Trophoblast cell (in vitro differentiated cells and primary cell): ENCODE measurements at regions not wholly inside any gene's neighbourhood (a gene's known extent, or its start where the extent isn't known, plus 50 kb on each side); places are given as distances from the start of the nearest gene placed in this dataset.

Experiments used
- DNase-seq, 2 donors: peaks; one replicate each; pipeline ENCODE4 v3.0.0-alpha.2; 2016
- H2AFZ ChIP-seq: 2 replicates; pipeline ENCODE4 v1.6.1; 2013; ENCODE audit warnings: low read length, moderate library complexity, mild to moderate bottlenecking; ENCODE audit not compliant: insufficient read depth, poor library complexity
- H2AK5ac ChIP-seq: 2 replicates; pipeline ENCODE4 v1.6.1; 2013; ENCODE audit warnings: mild to moderate bottlenecking, low read length
- H2BK120ac ChIP-seq: 2 replicates; pipeline ENCODE4 v1.6.1; 2013; ENCODE audit warnings: low read length, mild to moderate bottlenecking, moderate library complexity; ENCODE audit not compliant: insufficient read depth, poor library complexity
- H2BK12ac ChIP-seq: 2 replicates; pipeline ENCODE4 v1.6.1; 2013; ENCODE audit warnings: mild to moderate bottlenecking, low read length, moderate library complexity
- H2BK5ac ChIP-seq: 2 replicates; pipeline ENCODE4 v1.6.1; 2013; ENCODE audit warnings: low read length, low read depth, moderate library complexity, mild to moderate bottlenecking; ENCODE audit not compliant: poor library complexity
- H3K14ac ChIP-seq: 2 replicates; pipeline ENCODE4 v1.6.1; 2013; ENCODE audit warnings: mild to moderate bottlenecking, low read length
- H3K18ac ChIP-seq: 2 replicates; pipeline ENCODE4 v1.6.1; 2013; ENCODE audit warnings: mild to moderate bottlenecking, low read length
- H3K23ac ChIP-seq: 2 replicates; pipeline ENCODE4 v1.6.1; 2013; ENCODE audit warnings: low read length
- H3K27ac ChIP-seq: 2 replicates; pipeline ENCODE4 v1.5.1; 2013; ENCODE audit warnings: low read depth, mild to moderate bottlenecking, inconsistent platforms, low read length, moderate library complexity
- H3K27me3 ChIP-seq: 2 replicates; pipeline ENCODE4 v1.6.1; 2013; ENCODE audit warnings: inconsistent platforms, mild to moderate bottlenecking, low read length, moderate library complexity; ENCODE audit not compliant: insufficient read depth
- H3K36me3 ChIP-seq, 2 experiments: 1 replicate in 1 of 2; 2 replicates in 1 of 2; pipeline ENCODE4 v1.6.1; 2013; ENCODE audit warnings: low read length in 2 of 2, mild to moderate bottlenecking in 2 of 2, moderate library complexity in 1 of 2; ENCODE audit not compliant: insufficient read depth in 2 of 2, control insufficient read depth in 1 of 2
- H3K4ac ChIP-seq: 2 replicates; pipeline ENCODE4 v1.6.1; 2013; ENCODE audit warnings: low read depth, mild to moderate bottlenecking, low read length, moderate library complexity
- H3K4me1 ChIP-seq, 2 experiments: 1 replicate in 1 of 2; 2 replicates in 1 of 2; pipeline ENCODE4 v1.6.1; 2013; ENCODE audit warnings: low read length in 2 of 2, mild to moderate bottlenecking in 2 of 2, moderate library complexity in 1 of 2; ENCODE audit not compliant: insufficient read depth in 2 of 2, control insufficient read depth in 1 of 2
- H3K4me2 ChIP-seq: 2 replicates; pipeline ENCODE4 v1.6.1; 2013; ENCODE audit warnings: inconsistent platforms, mild to moderate bottlenecking, low read length, moderate library complexity
- H3K4me3 ChIP-seq: 2 replicates; pipeline ENCODE4 v1.5.1; 2013; ENCODE audit warnings: mild to moderate bottlenecking, low read depth, low read length, inconsistent platforms
- H3K79me1 ChIP-seq: one replicate; pipeline ENCODE4 v1.6.1; 2013; ENCODE audit warnings: low read length
- H3K79me2 ChIP-seq: 2 replicates; pipeline ENCODE4 v1.6.1; 2013; ENCODE audit warnings: low read length, mild to moderate bottlenecking; ENCODE audit not compliant: control insufficient read depth, insufficient read depth, poor library complexity
- H3K9ac ChIP-seq: 2 replicates; pipeline ENCODE4 v1.6.1; 2013; ENCODE audit warnings: mild to moderate bottlenecking, low read length
- H3K9me3 ChIP-seq: 2 replicates; pipeline ENCODE4 v1.6.1; 2013; ENCODE audit warnings: low read depth, mild to moderate bottlenecking, control low read depth, inconsistent platforms, low read length; ENCODE audit not compliant: insufficient read depth
- H4K12ac ChIP-seq: 2 replicates; pipeline ENCODE4 v1.6.1; 2013; ENCODE audit warnings: low read depth, mild to moderate bottlenecking, low read length, moderate library complexity
- H4K8ac ChIP-seq: 2 replicates; pipeline ENCODE4 v1.6.1; 2013; ENCODE audit warnings: low read depth, mild to moderate bottlenecking, low read length, moderate library complexity
- H4K91ac ChIP-seq: one replicate; pipeline ENCODE4 v1.6.1; 2013; ENCODE audit warnings: low read depth, mild to moderate bottlenecking, low read length, moderate library complexity
- WGBS: extraction: QIAGEN DNeasy Blood & Tissue Kit; methylation state at CpG from one replicate; pipeline ENCODE4 v1.1.7; 2013; ENCODE audit warnings: missing lambda C conversion rate; ENCODE audit not compliant: insufficient read length, insufficient coverage; ENCODE audit errors: extremely low coverage; 5-methylcytosine and 5-hydroxymethylcytosine counted together

DNA sequence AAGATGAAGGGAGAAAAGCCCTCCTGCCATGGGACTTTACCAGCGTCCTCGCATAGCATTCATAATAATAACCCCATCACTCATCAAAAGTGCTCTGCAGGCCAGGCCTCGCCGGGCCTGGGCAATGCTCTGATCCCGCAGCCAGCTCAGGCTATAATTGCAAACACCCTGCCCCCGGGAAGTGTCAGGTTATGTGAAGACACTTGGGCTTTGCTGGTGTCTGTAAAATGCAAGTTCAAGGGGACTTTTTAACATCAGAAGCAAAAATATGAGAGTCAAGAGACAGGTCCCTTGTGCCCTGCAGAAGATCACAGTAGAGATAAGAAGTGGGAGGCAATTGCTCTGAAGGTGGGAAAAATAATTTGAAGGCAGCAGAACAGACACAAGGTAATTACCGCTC, 381.0 kb downstream of the MAFB start:
- H3K27ac ChIP-seq = no peak overlapping the region
- no peaks in the 10 kb centered on the region for H3K36me3 ChIP-seq
- H3K9ac ChIP-seq = no peak overlapping the region
- no peak overlapping the region for H3K4me2 ChIP-seq
- no peak overlapping the region for H3K23ac ChIP-seq
- H2BK120ac ChIP-seq = no peak overlapping the region
- H3K9me3 ChIP-seq = no peaks in the 10 kb centered on the region
- H3K79me2 ChIP-seq = no peaks in the 10 kb centered on the region
- H3K4ac ChIP-seq = no peak overlapping the region
- no peak overlapping the region for H4K12ac ChIP-seq
- WGBS = no CpG with 5 or more reads among the region's 7 CpGs
- H4K8ac ChIP-seq = no peak overlapping the region
- H3K4me1 ChIP-seq = peaks cover 0 to 6% of the 10 kb centered on the region in 2 experiments
- no peak for DNase-seq
- no peak overlapping the region for H4K91ac ChIP-seq
- H3K18ac ChIP-seq = no peak overlapping the region
- no peaks in the 10 kb centered on the region for H3K79me1 ChIP-seq
- H3K27me3 ChIP-seq = no peaks in the 10 kb centered on the region
- H2AFZ ChIP-seq = no peak overlapping the region
- no peak overlapping the region for H2AK5ac ChIP-seq
- no peak overlapping the region for H2BK12ac ChIP-seq
- no peak overlapping the region for H3K14ac ChIP-seq
- H3K4me3 ChIP-seq = no peak overlapping the region
- H2BK5ac ChIP-seq = no peak overlapping the region

- Histone ChIP-seq H3K27ac (no peak overlapping the region), H3K4me3 (no peak overlapping the region), H3K4ac (no peak overlapping the region), H3K23ac (no peak overlapping the region), H4K91ac (no peak overlapping the region), H3K4me1 (peaks cover 0 to 6% of the 10 kb centered on the region in 2 experiments), H4K8ac (no peak overlapping the region), H3K18ac (no peak overlapping the region), H3K4me2 (no peak overlapping the region), H2BK5ac (no peak overlapping the region), H3K79me2 (no peaks in the 10 kb centered on the region), H3K9ac (no peak overlapping the region), H3K27me3 (no peaks in the 10 kb centered on the region), H3K79me1 (no peaks in the 10 kb centered on the region), H2AFZ (no peak overlapping the region), H3K14ac (no peak overlapping the region), H2BK12ac (no peak overlapping the region), H3K9me3 (no peaks in the 10 kb centered on the region), H3K36me3 (no peaks in the 10 kb centered on the region), H2AK5ac (no peak overlapping the region), H2BK120ac (no peak overlapping the region), H4K12ac (no peak overlapping the region)
- DNase-seq = no peak
- no CpG with 5 or more reads among the region's 3 CpGs for WGBS
Observed at GRCh38 chr20:40307268-40307667, 381.8 kb downstream of the MAFB start.

GRCh38 chr20:40305303-40305702, 383.7 kb downstream of the MAFB start:
- Histone ChIP-seq H3K27ac (no peak overlapping the region), H2AFZ (no peak overlapping the region), H4K12ac (no peak overlapping the region), H3K14ac (no peak overlapping the region), H3K27me3 (no peaks in the 10 kb centered on the region), H3K79me1 (no peaks in the 10 kb centered on the region), H2BK120ac (no peak overlapping the region), H3K4me3 (no peak overlapping the region), H2AK5ac (no peak overlapping the region), H3K23ac (no peak overlapping the region), H4K8ac (no peak overlapping the region), H3K18ac (no peak overlapping the region), H4K91ac (no peak overlapping the region), H3K9me3 (no peaks in the 10 kb centered on the region), H3K9ac (no peak overlapping the region), H2BK5ac (no peak overlapping the region), H3K4me1 (peaks cover 0 to 6% of the 10 kb centered on the region in 2 experiments), H3K4me2 (no peak overlapping the region), H3K79me2 (no peaks in the 10 kb centered on the region), H3K4ac (no peak overlapping the region), H2BK12ac (no peak overlapping the region), H3K36me3 (no peaks in the 10 kb centered on the region)
- no peak for DNase-seq
- WGBS = no CpG with 5 or more reads among the region's 2 CpGs

DNA sequence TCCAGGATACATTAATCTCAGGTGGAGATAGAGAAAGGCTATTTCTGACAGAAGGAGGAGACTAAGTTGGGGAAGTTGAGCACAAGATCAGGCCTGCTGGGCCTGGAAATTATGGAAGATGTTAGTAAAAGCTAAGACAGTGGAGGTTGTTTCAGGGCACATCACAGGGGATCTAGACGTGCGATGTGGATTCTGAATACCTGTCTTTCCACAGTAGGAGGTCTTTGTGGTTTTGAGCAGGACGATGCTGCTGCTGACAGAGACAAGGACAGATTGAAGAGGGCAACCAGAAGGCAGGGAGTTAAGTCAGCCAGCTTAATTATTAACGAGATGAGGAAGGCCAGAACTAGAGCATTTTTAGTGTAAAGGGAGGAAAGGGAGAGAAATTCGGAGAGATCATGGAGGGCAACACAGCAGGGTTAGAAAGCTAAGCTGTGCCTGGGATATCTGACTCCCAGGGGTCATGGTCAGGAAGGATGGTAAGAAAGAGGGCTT, 384.9 kb downstream of the MAFB start:
- Histone ChIP-seq H4K12ac (no peak overlapping the region), H3K23ac (no peak overlapping the region), H3K4ac (no peak overlapping the region), H2BK5ac (no peak overlapping the region), H3K18ac (no peak overlapping the region), H3K9ac (no peak overlapping the region), H3K4me1 (peaks cover 0 to 6% of the 10 kb centered on the region in 2 experiments), H3K4me3 (no peak overlapping the region), H3K27me3 (no peaks in the 10 kb centered on the region), H4K91ac (no peak overlapping the region), H4K8ac (no peak overlapping the region), H3K36me3 (no peaks in the 10 kb centered on the region), H2AFZ (no peak overlapping the region), H3K14ac (no peak overlapping the region), H3K4me2 (no peak overlapping the region), H3K79me1 (no peaks in the 10 kb centered on the region), H3K9me3 (no peaks in the 10 kb centered on the region), H2BK120ac (no peak overlapping the region), H2BK12ac (no peak overlapping the region), H3K79me2 (no peaks in the 10 kb centered on the region), H3K27ac (no peak overlapping the region), H2AK5ac (no peak overlapping the region)
- DNase-seq = no peak
- WGBS = no CpG with 5 or more reads among the region's 5 CpGs
